MG63 (cell line): ENCODE measurements at regions not wholly inside any gene's neighbourhood (a gene's known extent, or its start where the extent isn't known, plus 50 kb on each side); places are given as distances from the start of the nearest gene placed in this dataset.
"Not testable (repeated sequence)": the region's sequence is repeated elsewhere in the genome, so short reads cannot be mapped to it uniquely, and the experiment has no call there.

ENCODE experiments used
- DNase-seq: peaks from one replicate; pipeline ENCODE4 v3.0.0-alpha.2; 2020
- H3K27me3 ChIP-seq: fragments of 250-450 bp; sonication (Bioruptor Pico); 2 replicates; pipeline ENCODE4 v1.5.1; 2020; ENCODE audit warnings: mild to moderate bottlenecking, moderate library complexity
- H3K36me3 ChIP-seq: fragments of 250-450 bp; sonication (Bioruptor Pico); 2 replicates; pipeline ENCODE4 v1.5.1; 2020; ENCODE audit warnings: mild to moderate bottlenecking, moderate library complexity
- H3K4me3 ChIP-seq: fragments of 250-450 bp; sonication (Bioruptor Pico); 2 replicates; pipeline ENCODE4 v1.5.1; 2020; ENCODE audit warnings: mild to moderate bottlenecking, moderate library complexity
- H3K9me3 ChIP-seq: fragments of 250-450 bp; sonication (Bioruptor Pico); 2 replicates; pipeline ENCODE4 v1.5.1; 2020; ENCODE audit warnings: mild to moderate bottlenecking, moderate library complexity

DNA sequence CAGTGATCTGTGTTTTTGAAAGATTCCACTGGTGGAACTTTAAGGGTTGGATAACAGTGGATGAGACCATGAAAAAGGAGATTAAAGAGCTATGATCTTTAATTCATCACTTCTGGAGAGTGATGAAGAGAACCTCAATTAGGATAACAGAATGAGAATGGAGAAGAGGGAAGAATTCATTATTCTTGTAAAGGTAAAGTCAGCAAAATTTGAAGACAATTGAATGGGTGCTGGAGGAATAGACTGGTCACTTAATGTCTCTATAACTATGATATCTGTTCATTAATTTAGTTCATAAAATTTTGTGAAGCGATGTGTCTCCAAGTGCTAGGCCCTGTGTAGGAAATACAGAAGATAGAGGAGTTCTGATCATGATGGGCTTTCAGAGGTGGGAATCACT is 1013.2 kb upstream of the FANCL start:
- no peak overlapping the region for H3K4me3 ChIP-seq
- no peaks in the 10 kb centered on the region for H3K36me3 ChIP-seq
- H3K27me3 ChIP-seq = no peaks in the 10 kb centered on the region
- no peaks in the 10 kb centered on the region for H3K9me3 ChIP-seq
- no peak for DNase-seq

DNA sequence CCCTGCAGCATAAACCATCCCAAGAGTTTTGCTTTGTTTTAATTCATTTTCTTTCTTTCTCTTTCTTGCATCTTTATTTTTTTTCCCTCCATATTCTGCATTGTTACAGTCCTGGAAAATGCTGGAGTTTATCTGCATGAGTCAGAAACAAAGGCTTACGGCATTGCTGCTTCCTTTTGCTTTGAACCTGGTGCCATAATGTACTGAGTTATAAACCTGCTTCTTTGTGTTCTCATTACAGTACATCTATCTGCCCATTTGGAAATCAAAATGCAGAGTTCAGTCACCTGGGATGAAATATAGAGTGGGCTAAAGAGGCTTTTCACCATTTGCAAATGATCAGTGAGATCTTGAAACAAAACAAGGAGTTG is 1009.2 kb upstream of the FANCL start:
- Histone ChIP-seq H3K9me3 (no peaks in the 10 kb centered on the region), H3K36me3 (no peaks in the 10 kb centered on the region), H3K27me3 (no peaks in the 10 kb centered on the region), H3K4me3 (no peak overlapping the region)
- DNase-seq = no peak

DNA sequence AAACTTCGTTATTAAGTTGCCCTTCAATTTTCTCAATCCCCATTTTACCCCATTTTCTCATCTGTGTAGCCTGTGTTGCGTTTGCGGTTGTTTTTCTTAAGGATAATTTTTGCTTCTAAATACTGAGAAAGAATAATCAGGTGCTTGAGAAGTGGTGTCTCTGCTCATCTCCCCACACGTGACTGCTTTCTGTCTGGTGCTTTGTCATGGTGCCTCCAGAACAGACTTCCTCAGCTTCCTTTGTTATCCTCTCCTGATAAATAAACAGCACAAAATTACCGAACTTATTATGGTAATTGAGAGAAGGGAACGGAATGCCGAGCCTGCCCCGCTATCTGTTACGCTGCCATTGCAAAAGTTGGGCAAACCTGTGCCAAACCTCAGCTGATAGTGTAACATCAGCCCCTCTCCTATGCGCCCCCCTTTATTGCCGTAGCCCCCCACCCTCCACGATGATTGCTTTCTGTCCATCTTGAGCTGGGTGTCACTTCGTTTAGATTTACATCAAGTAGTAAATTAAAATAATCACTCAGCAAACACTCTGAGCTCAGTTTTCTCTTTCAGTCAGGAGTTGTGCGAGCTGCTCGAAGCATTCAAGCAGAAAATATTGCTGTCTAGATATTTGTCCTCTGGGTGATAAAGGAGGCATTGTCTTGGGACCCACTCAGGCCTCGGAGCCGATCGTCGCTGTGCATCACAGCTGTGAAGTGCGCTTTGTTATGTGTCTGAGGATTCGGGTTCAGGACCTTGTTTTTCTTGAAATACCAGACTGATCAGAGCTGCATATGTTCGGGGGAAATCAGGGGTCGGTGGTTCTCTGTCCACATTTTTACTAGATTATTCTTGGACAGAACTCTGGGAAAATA is 1008.5 kb upstream of the FANCL start:
- Histone ChIP-seq H3K9me3 (no peaks in the 10 kb centered on the region), H3K36me3 (no peaks in the 10 kb centered on the region), H3K27me3 (no peaks in the 10 kb centered on the region), H3K4me3 (no peak overlapping the region)
- DNase-seq = no peak

DNA sequence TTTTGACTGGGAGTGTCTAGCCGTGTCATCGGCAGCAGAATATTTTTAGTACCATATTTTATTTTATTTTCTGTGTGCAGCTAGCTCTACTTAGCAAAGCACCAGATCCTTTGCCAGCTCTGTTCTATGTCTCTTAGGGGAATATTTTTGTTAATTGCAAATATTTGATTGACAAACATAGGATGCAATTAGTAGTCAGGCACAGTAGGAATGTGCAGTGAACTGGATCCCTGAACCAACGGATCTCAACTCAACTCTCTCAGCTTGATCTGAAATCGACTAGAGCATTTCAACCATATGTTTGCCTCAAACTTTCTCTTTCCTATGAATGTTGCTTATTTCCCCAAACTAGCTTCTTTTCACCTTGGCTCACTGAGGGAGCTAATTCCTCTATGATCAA is 998.0 kb upstream of the FANCL start:
- Histone ChIP-seq H3K4me3 (no peak overlapping the region), H3K36me3 (no peaks in the 10 kb centered on the region), H3K27me3 (no peaks in the 10 kb centered on the region), H3K9me3 (no peaks in the 10 kb centered on the region)
- no peak for DNase-seq

DNA sequence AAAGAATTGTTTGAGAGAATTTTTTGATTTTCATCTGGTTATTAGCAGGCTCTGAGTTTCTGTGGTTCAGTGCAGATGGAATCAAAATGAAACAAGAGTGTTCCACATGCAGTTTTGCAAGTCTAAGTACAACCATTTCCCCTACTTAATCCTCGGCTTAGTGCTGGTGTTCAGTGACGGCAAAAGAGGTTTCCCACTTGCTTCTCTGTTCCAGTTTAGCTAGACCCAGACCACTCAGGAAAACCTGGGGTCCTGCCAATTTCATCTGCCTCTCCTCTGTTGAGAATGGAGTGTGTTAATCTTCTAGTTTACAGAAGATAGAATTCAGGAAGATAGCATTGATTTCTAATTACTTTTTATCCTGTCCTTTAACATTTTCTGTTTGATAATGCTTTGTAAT is 996.2 kb upstream of the FANCL start:
- no peak for DNase-seq
- Histone ChIP-seq H3K9me3 (no peaks in the 10 kb centered on the region), H3K27me3 (no peaks in the 10 kb centered on the region)

DNA sequence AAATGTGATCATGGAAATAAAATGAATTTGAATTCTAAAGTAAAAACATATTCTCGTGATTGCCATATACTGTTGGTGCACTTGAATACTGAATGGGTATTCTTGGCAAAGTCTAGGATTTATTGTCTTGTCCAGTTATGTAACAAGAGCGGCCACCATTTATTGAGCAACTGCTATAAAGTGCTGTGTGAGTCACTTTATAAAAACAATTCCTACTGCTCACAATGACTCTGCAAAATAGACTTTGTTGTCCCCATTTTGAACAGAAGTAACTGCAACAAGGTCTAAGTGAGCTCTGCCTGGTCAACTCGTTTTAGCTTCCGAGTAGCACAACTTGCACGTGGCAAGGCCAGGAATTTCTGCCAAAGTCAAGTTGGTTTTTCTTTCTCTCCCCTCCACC is 995.6 kb upstream of the FANCL start:
- Histone ChIP-seq H3K4me3 (no peak overlapping the region), H3K27me3 (no peaks in the 10 kb centered on the region), H3K9me3 (no peaks in the 10 kb centered on the region), H3K36me3 (no peaks in the 10 kb centered on the region)
- DNase-seq = no peak

More for the DNA sequence above, 996.2 kb upstream of the FANCL start:
- Histone ChIP-seq H3K36me3 (no peaks in the 10 kb centered on the region), H3K4me3 (no peak overlapping the region)

DNA sequence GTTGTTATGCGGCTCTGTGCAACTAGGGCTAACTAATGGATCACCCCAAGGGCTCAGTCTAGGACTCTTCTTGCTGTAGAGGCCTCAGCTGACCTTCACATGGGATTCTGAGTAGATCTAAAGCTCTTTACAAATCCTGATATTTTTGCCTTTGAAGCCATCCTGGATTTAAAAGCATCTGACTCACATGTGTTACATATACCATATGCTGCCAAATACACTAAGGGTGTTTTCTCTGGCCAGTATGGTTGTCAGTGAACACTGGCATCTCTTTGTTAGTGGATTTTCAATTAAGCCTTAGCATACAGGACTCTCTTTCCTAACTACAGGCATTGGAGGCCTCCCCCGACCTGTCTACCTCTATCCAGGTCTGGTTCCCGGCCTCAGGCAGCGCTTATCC is 992.8 kb upstream of the FANCL start:
- Histone ChIP-seq H3K36me3 (no peaks in the 10 kb centered on the region), H3K4me3 (no peak overlapping the region), H3K27me3 (no peaks in the 10 kb centered on the region), H3K9me3 (no peaks in the 10 kb centered on the region)
- no peak for DNase-seq

DNA sequence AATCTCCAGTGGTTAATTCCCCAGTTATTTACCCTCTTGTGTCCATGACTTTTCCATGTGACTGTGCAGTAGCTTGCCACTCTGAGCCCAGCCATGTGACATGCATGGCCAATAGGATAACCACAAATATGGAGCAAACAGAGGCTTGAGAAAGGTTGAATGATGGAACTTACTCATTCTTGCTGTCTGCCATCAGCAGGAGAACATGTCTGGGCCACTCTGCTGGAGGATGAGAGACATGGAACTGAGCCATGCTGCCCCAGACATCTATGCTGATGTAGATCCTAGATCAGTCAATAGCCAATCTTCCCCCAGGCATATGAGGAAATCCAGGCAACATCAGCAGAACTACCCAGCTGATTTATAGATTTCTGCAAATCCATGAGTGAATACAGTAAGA is 992.3 kb upstream of the FANCL start:
- H3K9me3 ChIP-seq = no peaks in the 10 kb centered on the region
- no peak overlapping the region for H3K4me3 ChIP-seq
- no peak for DNase-seq
- H3K27me3 ChIP-seq = no peaks in the 10 kb centered on the region
- H3K36me3 ChIP-seq = no peaks in the 10 kb centered on the region

DNA sequence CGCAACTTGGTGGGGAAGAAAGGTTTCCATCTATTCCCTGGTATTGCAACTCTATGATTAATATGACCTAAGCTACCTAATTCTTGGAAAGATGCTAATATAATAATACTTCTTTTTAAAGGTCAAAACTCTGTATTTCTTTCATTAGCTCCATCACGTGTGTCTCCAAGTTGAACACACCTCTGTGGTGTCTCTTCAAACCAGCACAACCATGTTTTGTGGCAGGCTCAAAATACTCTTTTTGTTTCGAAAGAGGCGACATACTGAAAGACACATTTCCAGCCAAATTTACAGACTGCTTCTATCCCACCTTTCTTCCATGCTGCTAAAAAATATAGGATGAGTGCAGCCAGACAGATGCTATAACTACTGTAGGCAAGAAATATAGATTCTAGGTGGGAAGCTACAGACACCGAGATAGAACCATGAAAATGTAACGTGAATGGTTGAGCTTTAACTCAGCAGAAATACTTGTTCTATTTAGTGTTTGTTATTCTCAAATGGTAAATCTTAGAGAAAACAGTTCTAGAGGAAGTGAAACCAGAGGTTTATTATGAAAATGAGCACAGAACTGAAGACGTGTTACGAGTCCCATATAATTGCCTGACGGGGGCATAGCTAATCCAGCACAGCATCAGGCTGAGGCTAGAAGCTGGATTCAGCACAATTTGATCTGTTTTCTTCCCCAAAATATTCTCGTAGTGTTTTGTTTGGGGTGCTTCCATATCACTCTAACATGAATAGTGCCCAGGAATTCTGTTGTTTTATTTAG is 991.5 kb upstream of the FANCL start:
- H3K36me3 ChIP-seq = no peaks in the 10 kb centered on the region
- H3K27me3 ChIP-seq = no peaks in the 10 kb centered on the region
- no peaks in the 10 kb centered on the region for H3K9me3 ChIP-seq
- no peak overlapping the region for H3K4me3 ChIP-seq
- DNase-seq = no peak

DNA sequence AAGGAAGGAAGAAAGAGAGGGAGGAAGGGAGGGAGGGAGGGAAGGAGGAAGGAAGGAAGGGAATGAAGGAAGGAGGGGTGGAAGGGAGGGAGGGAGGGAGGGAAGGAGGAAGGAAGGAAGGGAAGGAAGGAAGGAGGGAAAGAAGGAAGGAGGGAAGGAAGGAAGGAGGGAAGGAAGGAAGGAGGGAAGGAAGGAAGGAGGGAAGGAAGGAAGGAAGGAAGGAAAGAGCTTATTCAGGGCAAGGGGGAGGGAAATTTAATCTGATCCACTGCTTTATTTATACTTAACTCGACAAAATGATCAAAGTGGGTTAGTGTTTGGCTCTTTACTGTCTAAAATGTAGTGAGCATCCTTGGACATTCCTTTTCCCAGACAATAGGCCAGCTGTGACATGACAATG is 985.2 kb upstream of the FANCL start:
- H3K27me3 ChIP-seq, H3K9me3 ChIP-seq, H3K4me3 ChIP-seq, DNase-seq, H3K36me3 ChIP-seq: not testable (repeated sequence)

DNA sequence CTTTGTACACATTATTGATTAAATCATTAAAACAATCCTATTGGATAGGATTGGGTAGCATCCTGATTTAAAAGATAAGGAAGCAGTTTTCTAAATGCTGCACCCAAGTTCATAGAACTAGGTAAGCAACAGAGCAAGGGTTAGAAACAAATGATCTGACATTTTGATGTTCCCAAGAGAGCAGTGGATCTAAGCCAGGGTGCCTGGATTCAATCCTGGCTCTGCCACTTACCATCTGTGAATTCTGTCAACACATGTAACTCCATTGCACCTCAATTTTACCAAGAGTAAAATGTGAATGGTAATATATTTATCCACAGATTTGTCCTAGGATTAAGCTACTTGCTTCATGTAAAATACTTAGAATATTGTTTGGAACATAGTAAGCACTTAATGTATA is 982.6 kb upstream of the FANCL start:
- H3K36me3 ChIP-seq = no peaks in the 10 kb centered on the region
- no peak overlapping the region for H3K4me3 ChIP-seq
- H3K9me3 ChIP-seq = no peaks in the 10 kb centered on the region
- H3K27me3 ChIP-seq = no peaks in the 10 kb centered on the region
- DNase-seq = no peak

DNA sequence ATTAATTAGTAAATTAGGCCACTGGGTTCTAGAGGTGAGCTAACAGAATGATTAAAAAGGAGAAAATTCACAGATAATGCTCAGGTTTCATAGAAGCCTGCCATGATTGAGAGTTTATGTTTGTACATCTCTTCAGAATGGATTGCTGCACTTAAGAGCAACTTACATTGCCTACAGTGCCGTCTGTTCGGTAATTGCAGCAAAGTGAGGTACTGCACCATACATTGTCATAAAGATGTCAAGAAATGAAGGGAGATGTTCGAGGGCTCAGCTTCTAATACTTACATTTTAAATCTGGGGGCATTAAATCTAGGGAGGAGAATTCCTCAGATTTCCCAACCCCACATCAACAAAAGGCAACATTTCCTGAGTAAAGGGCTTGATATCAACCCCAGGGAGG is 976.2 kb upstream of the FANCL start:
- Histone ChIP-seq H3K27me3 (no peaks in the 10 kb centered on the region), H3K4me3 (no peak overlapping the region), H3K9me3 (no peaks in the 10 kb centered on the region), H3K36me3 (no peaks in the 10 kb centered on the region)
- DNase-seq = no peak

DNA sequence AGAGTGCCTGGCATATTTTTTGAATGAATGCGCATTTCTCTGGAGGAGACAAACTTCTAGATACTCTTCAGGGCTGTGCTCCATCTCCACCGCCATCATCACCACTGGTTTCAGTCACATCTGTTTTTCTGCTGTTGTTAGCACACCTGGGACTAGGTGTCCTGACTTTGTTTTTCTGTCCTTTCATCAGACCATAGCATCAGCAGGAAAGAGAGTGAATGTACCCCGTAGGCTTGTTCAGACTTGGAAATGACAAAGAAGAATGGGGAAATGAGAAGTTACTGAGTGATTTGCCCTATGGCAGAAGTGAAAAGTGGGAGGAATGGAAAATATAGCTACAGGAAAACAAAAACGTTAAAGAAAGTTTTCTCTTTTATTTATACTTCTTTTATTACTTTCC is 965.2 kb upstream of the FANCL start:
- no peak for DNase-seq
- Histone ChIP-seq H3K36me3 (no peaks in the 10 kb centered on the region), H3K27me3 (no peaks in the 10 kb centered on the region), H3K4me3 (no peak overlapping the region), H3K9me3 (no peaks in the 10 kb centered on the region)

DNA sequence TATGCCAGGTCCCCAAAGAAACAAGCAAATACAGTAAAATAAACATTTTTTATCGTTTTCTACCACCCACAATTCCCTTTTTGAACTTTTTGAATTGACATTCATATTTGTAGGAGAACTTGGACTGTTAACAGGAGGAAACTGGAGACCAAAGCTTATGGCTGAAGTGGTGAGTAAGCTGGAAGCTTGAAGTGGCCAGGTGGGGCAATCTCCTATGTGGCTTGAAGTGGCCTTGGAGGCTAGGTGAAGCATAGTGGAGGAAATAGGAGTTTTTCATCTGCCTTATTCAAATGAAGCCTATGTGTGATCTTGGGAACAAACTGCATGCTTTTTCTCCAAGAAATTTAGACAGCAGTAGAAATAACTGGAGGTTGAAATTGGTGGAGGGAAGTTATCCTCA is 962.9 kb upstream of the FANCL start:
- no peaks in the 10 kb centered on the region for H3K36me3 ChIP-seq
- no peaks in the 10 kb centered on the region for H3K9me3 ChIP-seq
- H3K27me3 ChIP-seq = no peaks in the 10 kb centered on the region; the same call in 1 of the 2 replicates
- H3K4me3 ChIP-seq = no peak overlapping the region
- no peak for DNase-seq

DNA sequence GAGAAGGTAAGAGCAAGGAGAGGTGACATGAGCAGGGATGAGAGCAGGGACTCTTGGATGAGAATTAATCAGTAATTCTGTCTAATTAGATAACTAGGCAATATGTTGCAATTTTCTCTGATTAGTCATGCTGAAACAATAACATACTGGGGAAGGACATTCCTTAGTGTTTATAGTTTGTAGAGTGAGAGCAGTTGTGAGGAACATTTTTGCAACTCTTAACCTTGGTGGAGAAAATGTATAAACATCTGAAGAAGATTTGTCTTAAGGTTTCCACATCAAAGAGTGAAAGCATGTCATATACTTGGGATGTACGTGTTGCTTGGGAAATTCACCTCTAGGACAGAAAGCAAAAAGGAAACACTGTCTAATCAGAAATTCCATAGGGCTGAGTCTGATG is 955.4 kb upstream of the FANCL start:
- H3K27me3 ChIP-seq = no peaks in the 10 kb centered on the region; the same call in 1 of the 2 replicates
- no peak overlapping the region for H3K4me3 ChIP-seq
- DNase-seq = no peak
- H3K36me3 ChIP-seq = no peaks in the 10 kb centered on the region
- no peaks in the 10 kb centered on the region for H3K9me3 ChIP-seq

DNA sequence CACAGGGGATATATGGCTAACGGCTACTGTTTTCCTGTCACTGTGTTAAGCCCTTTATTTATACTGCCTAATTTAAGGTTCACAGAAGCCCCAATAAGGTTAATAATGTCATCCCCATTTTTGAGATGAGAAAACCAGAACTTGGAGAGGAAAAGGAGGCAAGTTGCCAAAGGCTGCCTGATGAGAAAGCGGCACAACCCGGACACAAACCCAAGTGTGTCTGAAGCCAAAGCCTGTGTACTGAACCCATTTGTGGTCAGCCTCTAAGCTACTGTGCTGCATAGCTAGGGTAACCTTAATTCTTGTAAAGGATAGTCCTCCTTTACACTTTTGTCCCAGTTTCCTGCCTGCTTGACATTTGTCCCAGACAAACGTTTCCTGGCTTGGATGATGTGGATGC is 954.7 kb upstream of the FANCL start:
- H3K9me3 ChIP-seq = no peaks in the 10 kb centered on the region

DNA sequence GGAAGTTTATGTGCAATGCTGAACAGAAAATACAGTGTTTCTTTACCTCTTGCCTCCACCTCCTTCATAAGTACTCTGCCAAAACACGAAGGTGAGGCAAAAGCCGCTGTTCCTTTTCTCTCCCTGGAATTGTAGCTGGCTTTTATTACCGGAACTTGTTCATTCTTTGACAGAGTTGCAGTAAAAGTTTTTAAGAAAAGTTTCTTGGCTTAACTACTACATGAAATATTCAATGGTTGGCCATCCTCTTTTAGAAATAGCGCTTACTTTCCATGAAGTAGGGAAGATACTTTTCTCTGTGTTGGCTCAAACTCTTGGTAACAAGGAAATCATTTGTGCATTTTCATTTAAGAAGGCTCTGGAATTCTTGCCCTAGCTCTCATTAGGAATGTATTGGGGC is 950.7 kb upstream of the FANCL start:
- no peak for DNase-seq
- H3K36me3 ChIP-seq = no peaks in the 10 kb centered on the region
- no peaks in the 10 kb centered on the region for H3K9me3 ChIP-seq
- no peaks in the 10 kb centered on the region for H3K27me3 ChIP-seq
- H3K4me3 ChIP-seq = no peak overlapping the region

More for the DNA sequence above, 954.7 kb upstream of the FANCL start:
- Histone ChIP-seq H3K4me3 (no peak overlapping the region), H3K27me3 (no peaks in the 10 kb centered on the region; the same call in 1 of the 2 replicates), H3K36me3 (no peaks in the 10 kb centered on the region)
- no peak for DNase-seq

DNA sequence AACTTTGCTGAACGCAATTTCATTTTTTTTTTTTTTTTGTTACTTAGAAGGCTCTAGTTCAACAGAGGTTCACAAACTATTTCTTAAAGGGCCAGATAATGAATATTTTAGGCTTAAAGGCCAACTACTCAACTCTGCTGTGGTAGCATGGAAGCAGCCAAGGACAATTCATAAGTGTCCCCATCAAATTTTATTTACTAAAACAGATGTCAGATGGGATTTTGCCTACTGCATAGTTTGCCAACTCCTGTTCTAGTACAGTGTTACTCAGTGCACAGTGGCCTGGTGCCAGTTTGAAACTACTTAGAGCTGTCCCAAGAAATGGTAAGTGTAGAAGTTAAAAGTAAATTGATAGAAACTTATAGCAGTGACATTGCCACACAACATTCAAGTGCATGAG is 949.4 kb upstream of the FANCL start:
- H3K27me3 ChIP-seq = no peaks in the 10 kb centered on the region
- no peaks in the 10 kb centered on the region for H3K36me3 ChIP-seq
- DNase-seq = no peak
- H3K9me3 ChIP-seq = no peaks in the 10 kb centered on the region
- no peak overlapping the region for H3K4me3 ChIP-seq
